ENCODE measurements at regions not wholly inside any gene's neighbourhood (a gene's known extent, or its start where the extent isn't known, plus 50 kb on each side); places are given as distances from the start of the nearest gene placed in this dataset.

GRCh38 chrX:146141221-146141620 lies 323.6 kb downstream of the SLITRK2 start (continued):
- TF ChIP-seq, protein P1, sequence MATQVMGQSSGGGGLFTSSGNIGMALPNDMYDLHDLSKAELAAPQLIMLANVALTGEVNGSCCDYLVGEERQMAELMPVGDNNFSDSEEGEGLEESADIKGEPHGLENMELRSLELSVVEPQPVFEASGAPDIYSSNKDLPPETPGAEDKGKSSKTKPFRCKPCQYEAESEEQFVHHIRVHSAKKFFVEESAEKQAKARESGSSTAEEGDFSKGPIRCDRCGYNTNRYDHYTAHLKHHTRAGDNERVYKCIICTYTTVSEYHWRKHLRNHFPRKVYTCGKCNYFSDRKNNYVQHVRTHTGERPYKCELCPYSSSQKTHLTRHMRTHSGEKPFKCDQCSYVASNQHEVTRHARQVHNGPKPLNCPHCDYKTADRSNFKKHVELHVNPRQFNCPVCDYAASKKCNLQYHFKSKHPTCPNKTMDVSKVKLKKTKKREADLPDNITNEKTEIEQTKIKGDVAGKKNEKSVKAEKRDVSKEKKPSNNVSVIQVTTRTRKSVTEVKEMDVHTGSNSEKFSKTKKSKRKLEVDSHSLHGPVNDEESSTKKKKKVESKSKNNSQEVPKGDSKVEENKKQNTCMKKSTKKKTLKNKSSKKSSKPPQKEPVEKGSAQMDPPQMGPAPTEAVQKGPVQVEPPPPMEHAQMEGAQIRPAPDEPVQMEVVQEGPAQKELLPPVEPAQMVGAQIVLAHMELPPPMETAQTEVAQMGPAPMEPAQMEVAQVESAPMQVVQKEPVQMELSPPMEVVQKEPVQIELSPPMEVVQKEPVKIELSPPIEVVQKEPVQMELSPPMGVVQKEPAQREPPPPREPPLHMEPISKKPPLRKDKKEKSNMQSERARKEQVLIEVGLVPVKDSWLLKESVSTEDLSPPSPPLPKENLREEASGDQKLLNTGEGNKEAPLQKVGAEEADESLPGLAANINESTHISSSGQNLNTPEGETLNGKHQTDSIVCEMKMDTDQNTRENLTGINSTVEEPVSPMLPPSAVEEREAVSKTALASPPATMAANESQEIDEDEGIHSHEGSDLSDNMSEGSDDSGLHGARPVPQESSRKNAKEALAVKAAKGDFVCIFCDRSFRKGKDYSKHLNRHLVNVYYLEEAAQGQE (IDR thresholded peaks at IDR 0.05; ENCODE audit: low read depth, low read length) = no peak
- no peak for TF ChIP-seq E2F4 (IDR thresholded peaks at IDR 0.05; ENCODE audit: low read depth, low read length)
- TF ChIP-seq CBX3 (IDR thresholded peaks at IDR 0.05; ENCODE audit: borderline replicate concordance, low read depth) = no peak
- TF ChIP-seq YBX1 (IDR thresholded peaks at IDR 0.05) = no peak
- no peak for TF ChIP-seq TCF3 (IDR thresholded peaks at IDR 0.05; ENCODE audit: borderline replicate concordance, insufficient read depth, low read depth, low read length)
- TF ChIP-seq CHD1 (IDR thresholded peaks at IDR 0.05; ENCODE audit: low read depth, low read length) = no peak
- no peak for TF ChIP-seq EZH2 (IDR thresholded peaks at IDR 0.05; ENCODE audit: borderline replicate concordance, control insufficient read depth, low read depth, low read length)
- TF ChIP-seq ZZZ3 (IDR thresholded peaks at IDR 0.05; ENCODE audit: control insufficient read depth, insufficient read length, low read depth) = no peak

- H4K20me1 ChIP-seq (ENCODE audit: control insufficient read depth, insufficient read depth) = no peaks in the 10 kb centered on the region
- no peak for FAIRE-seq
- H3K4me3 ChIP-seq = no peak overlapping the region
- no peak for ATAC-seq
- SMC1A ChIA-PET (ENCODE audit: uncharacterized antibody, unreplicated experiment) = interaction anchor here (1.0 kb wide), 1 partner anchor 41 kb away, joined by 4 read pairs; no protein-coding TSS in a partner anchor
- no peak overlapping the region for H3K27ac ChIP-seq (ENCODE audit: control insufficient read depth, insufficient read depth)
- intact Hi-C loops (cut with micrococcal nuclease; ENCODE audit: unreplicated experiment) (no loop called here), in situ Hi-C loops (cut with MboI) (no loop called here)
- RAD21 ChIA-PET (ENCODE audit: unreplicated experiment) = no interaction called here
- H3K9me3 ChIP-seq (replicated peaks; ENCODE audit: control insufficient read depth, insufficient read depth, low read length) = no peaks in the 10 kb centered on the region
- H3K9ac ChIP-seq (ENCODE audit: control insufficient read depth, insufficient read depth, low read length) = no peak overlapping the region
- no peaks in the 10 kb centered on the region for H3K4me1 ChIP-seq (ENCODE audit: control insufficient read depth, insufficient read depth, low read length)
- H3K36me3 ChIP-seq (ENCODE audit: control insufficient read depth in 2 of 2, insufficient read depth in 2 of 2, low read length in 1 of 2) = no peaks in the 10 kb centered on the region
- no TSS peak for BruUV-seq (replicated peaks)
- 54% methylated on average over 5 of the region's 5 CpGs for WGBS (ENCODE audit: insufficient coverage, insufficient replicate concordance, low lambda C conversion rate, missing lambda C conversion rate)
- no peaks in the 10 kb centered on the region for H3K79me2 ChIP-seq (ENCODE audit: control insufficient read depth, insufficient read depth, low read length)
- H3K27me3 ChIP-seq (replicated peaks in 1 of 2; ENCODE audit: control insufficient read depth in 2 of 2, insufficient read depth in 2 of 2, low read length in 1 of 2) = no peaks in the 10 kb centered on the region
- POLR2A ChIA-PET = no interaction called here
- no peak for DNase-seq (ENCODE audit: low read depth, low spot score)
- H3K4me2 ChIP-seq (ENCODE audit: control insufficient read depth, insufficient read depth) = no peak overlapping the region
- no peak overlapping the region for H2AFZ ChIP-seq (ENCODE audit: control insufficient read depth, low read depth, low read length)
- CTCF ChIA-PET = no interaction called here
- TF ChIP-seq IRF5 (IDR thresholded peaks at IDR 0.05; ENCODE audit: borderline replicate concordance) (no peak), MEF2A (IDR thresholded peaks at IDR 0.05; ENCODE audit: insufficient read depth, low read depth, low read length) (no peak), IKZF2 (IDR thresholded peaks at IDR 0.05) (no peak), RBBP5 (conservative IDR thresholded peaks at IDR 0.05) (no peak), SMAD5 (IDR thresholded peaks at IDR 0.05; ENCODE audit: low read depth) (no peak), ZBTB4 (CRISPR knock-in tag; IDR thresholded peaks at IDR 0.05) (no peak), NR2C1 (IDR thresholded peaks at IDR 0.05) (no peak), SUPT20H (IDR thresholded peaks at IDR 0.05; ENCODE audit: borderline replicate concordance, control insufficient read depth, low read depth, low read length) (no peak)
These were observed 326.4 kb downstream of the SLITRK2 start for GRCh38 chrX:146144039-146144438.
